H1 (cell line): ENCODE measurements at regions not wholly inside any gene's neighbourhood (a gene's known extent, or its start where the extent isn't known, plus 50 kb on each side); places are given as distances from the start of the nearest gene placed in this dataset.

Source experiments
- ASH2L ChIP-seq: fragments of 200-600, 300-600 bp; sonication (generic); IDR thresholded peaks from one replicate; pipeline ENCODE4 v1.7.1; 2017; ENCODE audit warnings: low read length
- CHD1 ChIP-seq: IDR thresholded peaks from 2 replicates; pipeline ENCODE4 v1.6.1; 2012; ENCODE audit warnings: low read depth, low read length, improper control_type of control experiment
- CHD2 ChIP-seq: IDR thresholded peaks from 2 replicates; pipeline ENCODE4 v1.6.1; 2012; ENCODE audit warnings: low read length, improper control_type of control experiment
- FOSL1 ChIP-seq: IDR thresholded peaks from 2 replicates; pipeline ENCODE4 v1.6.1; 2011; ENCODE audit warnings: mild to moderate bottlenecking, low read depth, low read length, moderate library complexity; ENCODE audit not compliant: insufficient read depth
- GTF2F1 ChIP-seq: IDR thresholded peaks from 2 replicates; pipeline ENCODE4 v1.6.1; 2012; ENCODE audit warnings: low read depth, low read length, improper control_type of control experiment, borderline replicate concordance
- POLR2A ChIP-seq, 2 experiments: IDR thresholded peaks; 1 replicate in 1 of 2; 2 replicates in 1 of 2; pipeline ENCODE4 v1.6.1; 2011; ENCODE audit warnings: low read depth in 2 of 2, low read length in 2 of 2, mild to moderate bottlenecking in 2 of 2; ENCODE audit errors: control extremely low read depth in 1 of 2
- POU5F1 ChIP-seq: IDR thresholded peaks from 2 replicates; pipeline ENCODE4 v1.6.1; 2011; ENCODE audit warnings: low read depth, mild to moderate bottlenecking, low read length, moderate library complexity
- RBBP5 ChIP-seq: IDR thresholded peaks from 2 replicates; pipeline ENCODE4 v1.7.1; 2012; ENCODE audit warnings: low read depth, mild to moderate bottlenecking, inconsistent platforms, low read length, moderate library complexity, borderline replicate concordance
- RFX5 ChIP-seq: IDR thresholded peaks from 2 replicates; pipeline ENCODE4 v1.6.1; 2011; ENCODE audit warnings: low read depth, low read length, improper control_type of control experiment, borderline replicate concordance
- RXRA ChIP-seq: IDR thresholded peaks from 2 replicates; pipeline ENCODE4 v1.6.1; 2011; ENCODE audit warnings: low read depth, mild to moderate bottlenecking, low read length, moderate library complexity; ENCODE audit not compliant: insufficient read depth
- TEAD4 ChIP-seq: IDR thresholded peaks from 2 replicates; pipeline ENCODE4 v1.6.1; 2012; ENCODE audit warnings: low read depth, low read length, inconsistent platforms, mixed read lengths
- YY1 ChIP-seq: IDR thresholded peaks from 2 replicates; pipeline ENCODE4 v1.6.1; 2011; ENCODE audit warnings: low read depth, mild to moderate bottlenecking, low read length
- ZNF274 ChIP-seq: IDR thresholded peaks from 2 replicates; pipeline ENCODE4 v1.7.0; 2012; ENCODE audit warnings: low read length, borderline replicate concordance; ENCODE audit errors: extremely low read depth
- TF ChIP-seq, protein P1 (sequence below): fragments of 300-600 bp; sonication (generic); IDR thresholded peaks from 2 replicates; pipeline ENCODE4 v1.7.1; 2012; ENCODE audit warnings: low read length, moderate library complexity, mild to moderate bottlenecking, inconsistent platforms; ENCODE audit not compliant: insufficient replicate concordance

DNA sequence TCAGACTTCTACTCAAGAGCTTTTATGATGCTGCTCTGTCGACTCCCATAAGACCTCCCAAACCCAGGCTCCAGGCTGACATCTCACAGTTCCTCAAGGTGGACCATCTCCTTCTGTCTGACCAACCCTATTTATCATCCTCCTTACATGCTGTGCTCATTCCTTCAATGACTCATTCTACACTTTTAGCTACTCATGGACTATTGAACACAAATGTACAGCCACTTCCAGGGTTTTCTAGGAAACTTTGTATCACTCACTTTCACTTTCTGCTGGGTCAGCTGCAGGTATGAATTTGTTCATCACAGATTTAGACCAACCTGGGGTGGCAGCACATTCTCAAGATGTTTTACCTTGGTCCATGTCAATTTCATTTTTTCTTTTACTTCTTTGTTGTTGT lies 162.4 kb upstream of the FAM20A start (continued):
- TF ChIP-seq, protein P1, sequence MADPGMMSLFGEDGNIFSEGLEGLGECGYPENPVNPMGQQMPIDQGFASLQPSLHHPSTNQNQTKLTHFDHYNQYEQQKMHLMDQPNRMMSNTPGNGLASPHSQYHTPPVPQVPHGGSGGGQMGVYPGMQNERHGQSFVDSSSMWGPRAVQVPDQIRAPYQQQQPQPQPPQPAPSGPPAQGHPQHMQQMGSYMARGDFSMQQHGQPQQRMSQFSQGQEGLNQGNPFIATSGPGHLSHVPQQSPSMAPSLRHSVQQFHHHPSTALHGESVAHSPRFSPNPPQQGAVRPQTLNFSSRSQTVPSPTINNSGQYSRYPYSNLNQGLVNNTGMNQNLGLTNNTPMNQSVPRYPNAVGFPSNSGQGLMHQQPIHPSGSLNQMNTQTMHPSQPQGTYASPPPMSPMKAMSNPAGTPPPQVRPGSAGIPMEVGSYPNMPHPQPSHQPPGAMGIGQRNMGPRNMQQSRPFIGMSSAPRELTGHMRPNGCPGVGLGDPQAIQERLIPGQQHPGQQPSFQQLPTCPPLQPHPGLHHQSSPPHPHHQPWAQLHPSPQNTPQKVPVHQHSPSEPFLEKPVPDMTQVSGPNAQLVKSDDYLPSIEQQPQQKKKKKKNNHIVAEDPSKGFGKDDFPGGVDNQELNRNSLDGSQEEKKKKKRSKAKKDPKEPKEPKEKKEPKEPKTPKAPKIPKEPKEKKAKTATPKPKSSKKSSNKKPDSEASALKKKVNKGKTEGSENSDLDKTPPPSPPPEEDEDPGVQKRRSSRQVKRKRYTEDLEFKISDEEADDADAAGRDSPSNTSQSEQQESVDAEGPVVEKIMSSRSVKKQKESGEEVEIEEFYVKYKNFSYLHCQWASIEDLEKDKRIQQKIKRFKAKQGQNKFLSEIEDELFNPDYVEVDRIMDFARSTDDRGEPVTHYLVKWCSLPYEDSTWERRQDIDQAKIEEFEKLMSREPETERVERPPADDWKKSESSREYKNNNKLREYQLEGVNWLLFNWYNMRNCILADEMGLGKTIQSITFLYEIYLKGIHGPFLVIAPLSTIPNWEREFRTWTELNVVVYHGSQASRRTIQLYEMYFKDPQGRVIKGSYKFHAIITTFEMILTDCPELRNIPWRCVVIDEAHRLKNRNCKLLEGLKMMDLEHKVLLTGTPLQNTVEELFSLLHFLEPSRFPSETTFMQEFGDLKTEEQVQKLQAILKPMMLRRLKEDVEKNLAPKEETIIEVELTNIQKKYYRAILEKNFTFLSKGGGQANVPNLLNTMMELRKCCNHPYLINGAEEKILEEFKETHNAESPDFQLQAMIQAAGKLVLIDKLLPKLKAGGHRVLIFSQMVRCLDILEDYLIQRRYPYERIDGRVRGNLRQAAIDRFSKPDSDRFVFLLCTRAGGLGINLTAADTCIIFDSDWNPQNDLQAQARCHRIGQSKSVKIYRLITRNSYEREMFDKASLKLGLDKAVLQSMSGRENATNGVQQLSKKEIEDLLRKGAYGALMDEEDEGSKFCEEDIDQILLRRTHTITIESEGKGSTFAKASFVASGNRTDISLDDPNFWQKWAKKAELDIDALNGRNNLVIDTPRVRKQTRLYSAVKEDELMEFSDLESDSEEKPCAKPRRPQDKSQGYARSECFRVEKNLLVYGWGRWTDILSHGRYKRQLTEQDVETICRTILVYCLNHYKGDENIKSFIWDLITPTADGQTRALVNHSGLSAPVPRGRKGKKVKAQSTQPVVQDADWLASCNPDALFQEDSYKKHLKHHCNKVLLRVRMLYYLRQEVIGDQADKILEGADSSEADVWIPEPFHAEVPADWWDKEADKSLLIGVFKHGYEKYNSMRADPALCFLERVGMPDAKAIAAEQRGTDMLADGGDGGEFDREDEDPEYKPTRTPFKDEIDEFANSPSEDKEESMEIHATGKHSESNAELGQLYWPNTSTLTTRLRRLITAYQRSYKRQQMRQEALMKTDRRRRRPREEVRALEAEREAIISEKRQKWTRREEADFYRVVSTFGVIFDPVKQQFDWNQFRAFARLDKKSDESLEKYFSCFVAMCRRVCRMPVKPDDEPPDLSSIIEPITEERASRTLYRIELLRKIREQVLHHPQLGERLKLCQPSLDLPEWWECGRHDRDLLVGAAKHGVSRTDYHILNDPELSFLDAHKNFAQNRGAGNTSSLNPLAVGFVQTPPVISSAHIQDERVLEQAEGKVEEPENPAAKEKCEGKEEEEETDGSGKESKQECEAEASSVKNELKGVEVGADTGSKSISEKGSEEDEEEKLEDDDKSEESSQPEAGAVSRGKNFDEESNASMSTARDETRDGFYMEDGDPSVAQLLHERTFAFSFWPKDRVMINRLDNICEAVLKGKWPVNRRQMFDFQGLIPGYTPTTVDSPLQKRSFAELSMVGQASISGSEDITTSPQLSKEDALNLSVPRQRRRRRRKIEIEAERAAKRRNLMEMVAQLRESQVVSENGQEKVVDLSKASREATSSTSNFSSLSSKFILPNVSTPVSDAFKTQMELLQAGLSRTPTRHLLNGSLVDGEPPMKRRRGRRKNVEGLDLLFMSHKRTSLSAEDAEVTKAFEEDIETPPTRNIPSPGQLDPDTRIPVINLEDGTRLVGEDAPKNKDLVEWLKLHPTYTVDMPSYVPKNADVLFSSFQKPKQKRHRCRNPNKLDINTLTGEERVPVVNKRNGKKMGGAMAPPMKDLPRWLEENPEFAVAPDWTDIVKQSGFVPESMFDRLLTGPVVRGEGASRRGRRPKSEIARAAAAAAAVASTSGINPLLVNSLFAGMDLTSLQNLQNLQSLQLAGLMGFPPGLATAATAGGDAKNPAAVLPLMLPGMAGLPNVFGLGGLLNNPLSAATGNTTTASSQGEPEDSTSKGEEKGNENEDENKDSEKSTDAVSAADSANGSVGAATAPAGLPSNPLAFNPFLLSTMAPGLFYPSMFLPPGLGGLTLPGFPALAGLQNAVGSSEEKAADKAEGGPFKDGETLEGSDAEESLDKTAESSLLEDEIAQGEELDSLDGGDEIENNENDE = no peak
- TF ChIP-seq TEAD4 (no peak), CHD2 (no peak), FOSL1 (no peak), YY1 (no peak), ASH2L (no peak), POU5F1 (no peak), CHD1 (no peak), GTF2F1 (no peak), ZNF274 (no peak), POLR2A (IDR thresholded peaks at IDR 0.05; ENCODE audit: control extremely low read depth in 1 of 2, low read depth in 2 of 2, low read length in 2 of 2) (no peak), RXRA (no peak), RFX5 (no peak), RBBP5 (no peak)
